NCI-H345 treated with DMSO at 0.1 percent for 48 hours (cell line): ENCODE measurements at regions not wholly inside any gene's neighbourhood (a gene's known extent, or its start where the extent isn't known, plus 50 kb on each side); places are given as distances from the start of the nearest gene placed in this dataset.
"Not testable (repeated sequence)": the region's sequence is repeated elsewhere in the genome, so short reads cannot be mapped to it uniquely, and the experiment has no call there.

ENCODE experiments used
- DNase-seq: peaks from one replicate; lab custom pipeline; 2025; ENCODE audit not compliant: unreplicated experiment; lab: John Stamatoyannopoulos, UW

DNA sequence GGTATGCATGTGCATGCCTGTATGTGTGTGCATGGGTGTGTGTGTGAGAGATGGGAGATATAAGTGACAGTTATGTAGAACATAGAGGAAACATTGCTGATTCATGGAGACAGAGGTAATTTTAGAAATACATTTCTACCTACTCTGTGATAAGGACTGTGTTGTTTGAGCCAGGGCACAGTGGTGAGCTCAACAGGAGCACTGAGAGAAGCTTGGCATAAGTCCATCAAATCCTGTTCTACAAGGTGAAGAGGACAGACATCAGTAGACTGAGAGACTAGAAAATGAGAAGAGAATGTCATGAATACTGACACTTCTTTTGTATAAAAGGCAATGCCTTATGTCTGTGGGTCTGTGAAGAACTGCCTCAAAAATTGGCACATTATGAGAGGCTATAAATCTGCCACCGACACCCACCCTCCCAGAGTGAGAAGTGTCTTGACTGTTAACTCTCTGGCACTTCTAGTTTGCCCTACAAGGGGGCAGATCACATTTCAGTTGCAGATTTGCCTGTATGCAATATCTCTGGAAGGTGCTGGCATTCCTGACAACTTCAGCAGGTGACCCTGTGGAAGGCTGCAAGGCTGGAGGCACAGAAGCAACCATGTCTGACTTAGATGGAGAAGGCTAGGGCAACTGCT is 962.3 kb upstream of the NRXN1 start:
- peak; percentile 46 for DNase-seq

DNA sequence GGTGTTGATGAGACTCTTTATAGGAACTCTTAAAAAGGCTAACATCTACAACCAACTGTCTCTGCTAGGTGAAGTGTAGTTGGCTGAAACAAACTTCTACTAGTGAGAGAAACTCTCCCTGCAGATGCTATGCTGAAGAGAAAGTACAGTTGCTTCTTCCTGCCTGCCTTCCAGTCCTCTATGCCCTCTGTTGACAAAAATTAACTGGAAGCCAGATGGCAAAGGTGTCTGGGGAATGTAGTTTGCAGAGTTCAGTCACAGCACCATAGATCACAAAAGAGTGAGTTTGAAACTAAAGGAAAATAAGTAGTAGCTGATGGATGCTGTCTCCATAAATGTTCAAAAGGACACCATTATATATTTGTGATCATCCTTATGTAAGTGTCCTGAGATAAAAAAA is 958.8 kb upstream of the NRXN1 start:
- no peak for DNase-seq

DNA sequence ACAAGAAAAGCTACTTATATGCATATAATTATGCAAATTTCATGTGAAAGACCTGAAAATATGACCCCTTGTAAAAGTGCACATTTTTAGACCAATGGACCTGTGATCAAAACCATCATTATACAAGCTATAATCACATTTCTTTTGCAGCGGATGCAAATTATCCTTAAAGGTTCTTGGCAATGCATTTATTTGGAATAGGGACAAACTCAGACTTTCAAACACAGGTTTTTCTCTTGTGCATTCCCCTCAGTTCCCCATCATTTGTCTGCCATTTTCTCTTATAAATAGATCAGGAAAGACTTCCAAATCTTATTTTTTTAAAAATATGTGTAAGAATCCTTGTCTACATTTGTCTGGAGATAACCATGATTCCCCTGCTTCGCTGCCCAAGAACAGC is 954.2 kb upstream of the NRXN1 start:
- DNase-seq: no peak

DNA sequence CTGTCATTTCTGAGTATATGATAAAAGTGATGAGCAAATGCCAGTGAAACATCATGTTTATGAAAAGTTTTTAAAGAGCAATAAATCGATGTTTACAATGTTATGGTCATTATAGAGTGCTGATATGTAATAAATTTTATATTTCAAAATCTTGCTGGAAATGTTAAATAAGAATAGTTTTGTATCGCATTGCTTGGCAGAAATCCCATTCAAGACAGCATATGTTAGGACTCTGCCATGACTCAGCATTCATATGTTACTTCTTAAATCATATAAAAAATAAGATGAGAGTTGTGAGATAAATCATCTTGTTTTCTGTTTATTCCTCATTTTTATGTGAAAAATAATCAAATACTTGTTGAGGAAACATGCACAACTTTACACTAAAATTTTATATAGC is 949.9 kb upstream of the NRXN1 start:
- DNase-seq: no peak

DNA sequence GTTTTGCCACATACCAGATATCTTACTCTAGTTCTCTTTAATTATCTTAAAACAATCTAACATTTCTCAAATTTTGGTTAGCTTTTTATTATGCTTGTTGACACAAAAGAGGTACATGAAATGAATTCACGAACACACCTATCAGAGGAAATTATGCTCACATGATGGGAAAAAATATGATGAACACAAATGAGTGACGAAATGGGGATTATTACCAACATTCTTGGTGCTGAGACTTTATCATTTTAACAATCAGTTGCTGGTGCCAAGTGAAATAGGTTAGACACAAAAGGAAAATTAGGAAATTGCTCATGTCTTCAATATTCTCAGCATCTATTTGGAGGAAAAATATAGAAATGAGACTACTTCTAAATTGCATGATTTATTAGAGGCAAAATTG is 944.7 kb upstream of the NRXN1 start:
- no peak for DNase-seq

DNA sequence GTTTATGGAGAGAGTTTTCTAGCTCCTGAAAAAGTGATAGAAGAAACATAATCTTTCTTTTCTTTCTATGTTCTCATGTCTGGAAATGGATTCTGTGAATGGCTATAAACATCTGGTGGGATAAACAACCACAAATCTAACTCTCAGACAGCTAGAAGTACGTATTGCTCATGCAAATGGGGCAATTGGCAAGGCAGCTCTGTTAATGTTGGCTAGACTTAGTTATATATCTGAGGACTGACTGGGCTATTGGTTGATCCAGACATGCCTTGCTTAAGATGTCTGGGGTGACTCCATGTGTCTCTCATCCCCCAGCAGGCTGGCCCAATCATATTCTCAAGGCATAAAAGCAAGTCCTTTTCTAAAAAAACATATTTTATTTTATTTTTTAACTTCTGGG is 939.2 kb upstream of the NRXN1 start:
- no peak for DNase-seq

DNA sequence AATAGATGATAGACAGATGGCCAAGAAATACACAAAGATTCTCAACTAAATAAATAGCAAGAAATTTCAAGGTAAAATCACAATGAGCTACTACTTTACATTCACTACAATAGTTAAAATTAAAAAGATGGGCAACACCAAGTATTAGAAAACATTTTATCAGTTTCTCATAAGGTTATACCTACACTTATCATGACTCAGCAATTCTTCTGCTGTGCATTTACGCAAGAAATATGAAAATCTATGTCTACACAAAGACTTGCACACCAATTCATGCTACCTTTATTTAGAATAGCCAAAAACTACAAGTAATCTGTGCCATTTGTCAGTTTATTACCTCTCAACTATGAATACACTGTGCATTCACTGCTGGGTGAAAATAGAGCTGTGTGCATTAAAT is 937.4 kb upstream of the NRXN1 start:
- DNase-seq: no peak

DNA sequence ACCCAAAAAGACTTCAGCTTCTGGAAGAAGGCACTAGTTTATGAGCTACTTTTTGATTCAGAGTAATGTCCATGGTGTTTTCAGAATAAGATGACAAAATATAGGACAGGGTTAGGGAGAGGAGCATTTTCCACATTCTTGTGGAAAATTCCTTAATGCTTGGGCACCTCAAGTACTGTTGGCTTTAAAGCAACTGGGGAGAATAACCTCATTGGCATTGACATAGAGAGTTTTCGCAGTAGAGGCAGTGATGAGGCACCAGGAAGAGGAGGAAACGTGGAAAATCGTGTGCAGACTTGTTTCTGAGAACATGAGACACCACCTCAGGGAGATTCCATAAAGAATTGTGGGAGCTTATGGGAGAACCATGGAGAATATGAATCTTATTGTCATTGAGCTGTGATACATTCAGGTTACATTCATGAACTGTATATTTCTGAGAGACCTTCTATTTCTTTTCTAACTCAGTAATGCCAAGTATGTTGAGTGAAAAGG is 929.0 kb upstream of the NRXN1 start:
- no peak for DNase-seq

DNA sequence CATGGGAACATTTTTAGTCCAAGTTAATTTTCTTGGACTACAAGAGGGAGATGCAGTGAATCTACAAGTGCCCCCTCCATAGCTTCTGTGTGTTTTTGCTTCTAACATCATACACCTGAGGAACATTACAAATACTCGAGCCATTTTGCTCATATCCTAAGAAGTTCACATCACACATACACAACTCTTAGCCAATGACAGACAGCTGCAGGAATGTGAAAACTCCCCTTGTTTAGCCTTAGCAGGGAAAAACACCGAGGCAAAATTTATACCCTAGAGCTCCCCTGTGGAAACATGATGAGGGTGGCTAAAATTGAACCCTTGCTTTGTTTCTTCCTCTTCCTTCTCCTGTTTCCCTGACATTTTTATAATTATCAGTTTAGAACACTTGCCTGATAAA is 928.3 kb upstream of the NRXN1 start:
- DNase-seq: no peak

DNA sequence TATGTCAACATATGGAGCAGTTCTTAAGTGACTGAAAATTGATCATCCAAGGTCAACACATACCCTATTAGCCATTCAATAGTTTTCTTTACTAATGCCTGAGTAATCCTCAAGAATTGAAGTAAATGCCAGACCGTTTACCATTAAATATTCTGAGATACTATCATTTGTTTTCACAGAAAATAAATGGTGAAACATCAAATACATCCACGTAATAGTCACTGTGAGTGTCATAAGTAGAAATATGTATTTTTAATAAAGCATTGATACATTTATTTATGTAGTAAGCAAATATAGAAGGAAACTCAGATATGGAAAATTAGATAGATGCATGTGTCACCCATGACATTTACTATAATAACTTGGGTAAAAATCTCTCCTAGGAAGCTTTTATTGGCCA is 927.8 kb upstream of the NRXN1 start:
- DNase-seq: no peak

DNA sequence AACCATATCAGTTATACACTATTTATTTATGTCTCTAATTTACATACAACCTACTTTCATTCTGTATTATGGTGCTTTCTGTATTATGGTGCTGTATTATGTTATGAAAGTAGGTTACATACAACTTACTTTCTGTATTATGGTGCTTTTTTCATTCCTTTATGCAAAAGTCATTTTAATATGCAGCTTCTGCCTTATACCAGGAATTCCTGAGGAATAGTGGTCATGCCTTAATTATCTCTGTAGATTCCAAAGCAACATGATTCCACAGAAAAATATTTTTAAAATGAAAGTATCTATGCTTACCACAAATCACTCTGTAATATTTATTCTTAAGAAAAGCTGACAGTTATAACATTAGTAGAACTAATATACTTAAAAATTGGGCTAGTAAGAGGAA is 922.0 kb upstream of the NRXN1 start:
- DNase-seq: no peak

DNA sequence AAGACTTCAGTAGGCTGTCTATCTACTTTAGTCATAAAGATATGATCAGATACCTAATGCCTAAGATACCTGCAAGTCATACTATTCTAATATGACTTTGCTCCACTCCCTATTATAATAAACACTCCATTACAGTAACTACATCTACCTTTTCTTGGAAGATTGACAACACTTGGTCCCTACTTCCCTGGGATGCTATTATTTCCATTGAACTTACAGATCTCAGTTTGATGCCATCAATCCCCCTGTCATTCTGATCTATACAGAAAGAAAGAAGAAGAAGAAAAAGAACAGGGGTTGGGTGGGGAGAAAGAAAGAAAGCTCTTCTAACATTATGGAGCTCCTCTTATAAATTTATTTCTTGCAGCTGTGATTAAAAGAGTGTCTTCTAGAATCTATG is 889.1 kb upstream of the NRXN1 start:
- no peak for DNase-seq

DNA sequence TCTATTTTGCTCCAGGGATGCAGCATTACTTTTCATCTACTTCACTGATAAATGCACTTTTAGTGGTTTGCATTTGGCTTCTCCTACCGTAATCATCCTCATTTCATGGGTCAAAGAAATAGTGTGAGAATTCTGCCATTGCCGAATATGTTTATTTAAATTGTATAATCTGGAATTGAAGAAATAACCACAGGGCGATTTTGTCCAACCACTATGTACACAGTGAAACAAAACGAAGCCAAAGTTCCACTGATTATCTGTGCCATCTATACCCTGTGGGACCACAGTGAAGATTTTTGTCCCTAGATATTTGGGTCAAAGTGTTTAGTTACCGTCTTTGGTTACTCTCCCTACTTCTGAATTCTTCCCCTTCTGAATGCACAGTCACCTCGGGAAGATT is 888.6 kb upstream of the NRXN1 start:
- no peak for DNase-seq

DNA sequence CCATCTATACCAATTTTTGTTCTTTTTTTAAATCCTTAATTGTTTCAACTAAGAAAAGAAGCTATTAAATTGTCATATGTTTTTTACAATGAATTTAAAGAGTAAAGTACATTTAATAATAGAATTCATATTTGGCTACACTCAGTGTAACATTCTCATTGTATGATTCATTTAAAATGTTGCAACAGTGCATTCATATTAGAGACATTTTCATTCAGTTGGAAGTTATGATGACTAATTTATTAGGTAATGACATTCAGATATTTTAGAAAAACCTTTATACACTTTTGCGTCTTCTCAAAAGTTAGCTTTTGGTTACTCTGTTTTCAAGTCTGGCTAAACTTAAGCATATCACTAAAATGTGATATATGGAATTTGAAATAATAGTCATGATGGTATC is 887.5 kb upstream of the NRXN1 start:
- no peak for DNase-seq

DNA sequence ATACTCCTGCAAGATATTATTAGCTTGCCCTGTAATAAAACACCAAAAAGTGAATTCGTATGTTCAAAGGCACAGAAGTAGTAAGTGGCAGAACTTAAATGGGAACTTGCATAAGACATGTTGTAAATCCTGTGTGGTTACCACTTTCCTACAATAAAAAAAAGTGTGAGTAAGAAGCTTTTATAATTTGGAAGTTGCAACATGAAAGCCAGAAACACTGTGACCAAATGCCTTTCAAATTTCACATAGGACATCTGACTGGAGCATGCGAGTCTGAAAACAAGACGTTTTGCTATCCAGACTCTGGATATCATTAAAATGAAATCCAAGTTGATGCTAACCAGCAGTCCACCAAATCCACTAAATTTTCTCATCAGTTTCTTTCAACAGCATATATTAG is 886.2 kb upstream of the NRXN1 start:
- no peak for DNase-seq

DNA sequence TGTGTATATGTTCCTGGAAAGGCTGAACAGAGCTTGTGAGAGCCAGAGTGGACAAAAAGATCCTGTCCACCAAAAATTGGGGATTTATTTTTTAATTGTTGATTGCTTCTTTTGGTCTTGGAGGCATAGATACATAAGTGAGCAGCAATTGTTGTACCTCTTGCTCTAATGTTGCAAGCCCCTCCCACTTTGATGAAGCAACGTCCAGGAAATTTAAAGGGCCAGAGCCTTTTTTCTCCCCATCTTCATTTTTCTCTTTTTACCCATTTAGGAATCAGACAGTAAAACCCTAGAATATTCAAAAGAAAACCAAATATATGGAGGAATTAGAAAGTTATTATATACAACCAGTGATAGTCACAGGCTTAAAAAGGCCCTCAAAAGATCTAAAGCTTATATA is 871.8 kb upstream of the NRXN1 start:
- no peak for DNase-seq

DNA sequence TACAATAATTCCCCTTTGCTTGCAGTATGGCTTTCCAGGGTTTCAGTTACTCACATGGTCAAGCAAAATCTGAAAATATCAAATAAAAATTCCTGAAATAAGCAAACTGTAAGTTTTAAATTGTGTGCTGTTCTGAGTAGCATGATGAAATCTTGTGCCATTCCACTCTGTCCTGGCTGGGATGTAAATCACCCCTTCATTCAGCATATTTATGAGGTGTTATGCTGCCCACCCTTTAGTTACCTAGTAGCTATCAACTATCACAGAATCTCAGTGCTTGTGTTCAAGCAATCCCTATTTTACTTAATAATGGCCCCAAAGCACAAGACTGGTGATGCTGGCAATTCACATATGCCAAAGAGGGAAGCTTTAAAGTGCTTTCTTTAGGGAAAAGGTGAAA is 867.7 kb upstream of the NRXN1 start:
- DNase-seq: no peak

DNA sequence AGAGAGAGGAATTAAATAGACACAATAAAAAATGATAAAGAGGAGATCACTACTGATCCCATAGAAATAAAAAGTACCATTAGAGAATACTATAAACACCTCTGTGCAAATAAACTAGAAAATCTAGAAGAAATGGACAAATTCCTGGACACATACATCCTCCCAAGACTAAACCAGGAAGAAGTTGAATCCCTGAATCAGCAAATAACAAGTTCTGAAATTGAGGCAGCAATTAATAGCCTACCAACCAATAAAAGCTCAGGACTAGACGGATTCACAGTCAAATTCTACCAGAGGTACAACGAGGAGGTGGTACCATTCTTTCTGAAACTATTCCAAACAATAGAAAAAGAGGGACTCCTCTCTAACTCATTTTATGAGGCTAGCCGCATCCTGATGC is 862.7 kb upstream of the NRXN1 start:
- DNase-seq: not testable (repeated sequence)

DNA sequence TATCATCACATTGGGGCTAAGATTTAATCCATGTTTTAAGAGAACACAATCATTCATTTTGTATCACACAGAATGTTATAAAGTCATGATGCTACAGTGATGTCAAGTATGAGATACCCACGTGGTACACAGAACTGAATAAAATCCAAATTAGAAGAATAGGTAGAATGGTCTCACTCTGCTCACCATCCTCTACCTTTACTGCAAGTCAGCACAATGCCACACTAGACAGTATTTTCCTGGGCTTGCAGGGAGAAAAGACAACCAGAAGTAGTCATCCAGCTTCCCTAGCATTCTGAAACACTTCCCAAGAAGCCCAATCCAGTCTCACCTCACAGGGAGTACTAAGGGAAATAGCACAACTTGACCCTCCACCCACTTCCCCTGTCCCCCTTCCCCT is 856.2 kb upstream of the NRXN1 start:
- DNase-seq: no peak

DNA sequence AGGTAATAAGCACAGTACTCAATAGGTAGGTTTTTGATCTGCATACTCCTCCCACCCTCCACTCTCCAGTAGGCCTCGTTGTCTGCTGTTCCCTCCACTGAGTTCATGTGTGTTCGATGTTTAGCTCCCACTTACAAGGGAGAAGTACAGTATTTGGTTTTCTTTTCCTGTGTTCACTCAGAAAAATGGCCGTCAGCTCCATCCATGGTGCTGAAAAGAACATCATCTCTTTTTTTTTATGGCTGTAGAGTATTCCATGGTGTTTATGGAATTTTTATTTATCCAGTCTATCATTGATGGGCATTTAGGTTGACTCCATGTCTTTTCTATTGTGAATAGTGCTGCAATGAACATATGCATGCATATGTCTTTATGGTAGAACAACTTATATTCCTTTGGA is 849.7 kb upstream of the NRXN1 start:
- no peak for DNase-seq

DNA sequence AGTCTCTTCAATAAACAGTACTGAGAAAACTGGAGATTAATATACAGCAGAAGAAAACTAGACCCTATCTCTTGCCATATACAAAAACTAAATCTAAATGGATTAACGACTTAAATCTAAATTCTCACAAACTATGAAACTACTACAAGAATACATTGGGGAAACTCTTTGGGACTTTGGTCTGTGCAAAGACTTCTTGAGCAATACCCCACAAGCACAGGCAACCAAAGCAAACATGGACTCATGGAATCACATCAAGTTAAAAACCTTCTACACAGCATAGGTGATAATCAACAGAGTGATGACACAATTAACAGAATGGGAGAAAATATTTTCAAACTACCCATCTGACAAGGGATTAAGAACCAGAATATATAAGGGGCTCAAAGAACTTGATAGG is 848.2 kb upstream of the NRXN1 start:
- no peak for DNase-seq

DNA sequence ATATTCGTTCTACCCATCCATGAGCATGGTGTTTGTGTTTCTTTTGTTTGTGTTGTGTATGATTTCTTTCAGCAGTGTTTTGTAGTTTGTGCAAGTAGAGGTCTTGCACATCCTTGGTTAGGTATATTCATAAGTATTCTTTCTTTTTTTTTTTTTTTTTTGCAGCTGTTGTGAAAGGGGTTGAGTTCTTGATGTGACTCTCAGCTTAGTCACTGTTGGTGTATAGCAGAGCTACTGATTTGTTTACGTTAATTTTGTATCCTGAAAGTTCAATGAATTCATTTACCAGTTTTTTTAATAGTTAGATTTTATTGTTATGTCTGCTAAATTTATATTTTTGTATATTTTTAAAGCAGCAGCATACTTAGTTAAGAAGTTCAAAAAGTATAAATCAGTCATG is 834.4 kb upstream of the NRXN1 start:
- DNase-seq: no peak

DNA sequence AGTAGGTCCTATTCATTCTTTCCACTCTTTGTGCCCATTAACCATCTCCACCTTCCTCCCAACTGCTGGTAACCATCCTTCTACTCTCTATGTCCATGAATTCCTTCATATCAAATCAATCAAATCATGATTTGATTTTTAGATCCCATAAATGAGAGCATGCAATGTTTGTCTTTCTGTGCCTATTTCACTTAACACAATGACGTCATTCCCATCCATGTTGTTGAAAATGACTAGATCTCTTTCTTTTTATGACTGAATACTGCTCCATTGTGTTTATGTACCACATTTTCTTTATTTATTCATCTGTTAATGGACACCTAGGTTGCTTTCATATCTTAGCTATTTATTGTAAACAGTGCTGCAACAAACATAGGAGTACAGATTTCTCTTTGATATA is 827.3 kb upstream of the NRXN1 start:
- DNase-seq: no peak

DNA sequence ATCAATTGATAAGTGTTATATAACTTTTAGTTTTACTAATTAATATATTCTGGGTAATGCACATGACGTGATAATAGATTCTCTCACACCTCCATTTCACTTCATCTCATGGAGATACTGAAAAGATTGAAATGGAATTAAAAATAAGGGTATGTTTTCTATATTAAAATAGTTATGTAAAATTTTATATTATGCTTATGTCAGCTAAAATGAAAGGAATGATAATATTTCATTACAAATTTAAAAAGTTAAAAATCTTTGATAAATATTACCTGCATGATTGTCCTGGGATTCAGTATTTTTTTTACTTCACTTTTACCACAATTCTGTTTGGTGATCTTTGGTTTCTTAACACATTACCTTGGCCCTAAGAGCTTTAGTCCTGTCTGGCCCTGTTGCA is 823.8 kb upstream of the NRXN1 start:
- no peak for DNase-seq
